ENCODE measurements at regions not wholly inside any gene's neighbourhood (a gene's known extent, or its start where the extent isn't known, plus 50 kb on each side); places are given as distances from the start of the nearest gene placed in this dataset.

GRCh38 chr11:80451105-80451504, 1010.3 kb upstream of the TENM4 start:
- no peak for DNase-seq

DNA sequence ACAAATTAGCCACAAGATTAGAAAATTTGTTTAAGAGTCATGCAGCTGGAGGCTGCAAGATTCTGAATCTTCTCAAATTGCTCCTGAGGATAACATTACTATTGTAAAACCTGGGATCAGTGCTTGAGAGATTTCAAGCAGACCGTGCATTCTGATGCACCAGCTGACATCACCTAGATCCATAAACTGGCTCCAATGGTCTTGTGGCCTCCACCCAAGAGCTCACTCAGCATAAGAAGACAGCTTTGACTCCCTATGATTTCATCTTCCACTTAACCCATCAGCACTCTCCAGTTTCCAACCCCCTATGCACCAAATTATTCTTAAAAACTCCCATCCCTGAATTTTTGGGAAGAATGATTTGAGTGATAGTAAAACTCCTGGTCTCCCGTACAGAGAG, 1007.9 kb upstream of the TENM4 start:
- DNase-seq = no peak

DNA sequence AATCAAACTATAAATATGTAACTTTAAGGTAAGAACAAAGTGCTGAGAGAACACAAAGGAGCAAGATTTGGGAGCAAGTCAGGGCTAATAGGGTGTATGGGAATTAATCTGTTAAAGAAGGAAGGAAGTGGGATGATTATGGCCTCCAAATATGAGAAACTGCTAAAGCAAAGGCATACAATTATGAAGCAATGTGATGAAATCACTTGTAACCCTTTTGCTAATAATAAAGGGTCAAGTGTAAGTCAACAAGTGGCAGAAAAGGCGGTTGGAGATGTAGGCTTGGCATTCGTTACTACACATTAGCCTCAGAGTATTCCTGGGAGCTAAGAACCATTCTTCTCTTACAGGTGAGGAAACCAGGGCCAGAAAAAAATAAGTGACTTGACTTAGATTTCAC, 1002.3 kb upstream of the TENM4 start:
- DNase-seq = no peak

GRCh38 chr11:80441821-80442220, 1001.0 kb upstream of the TENM4 start:
- DNase-seq = no peak

GRCh38 chr11:80440835-80441234, 1000.0 kb upstream of the TENM4 start:
- no peak for DNase-seq

DNA sequence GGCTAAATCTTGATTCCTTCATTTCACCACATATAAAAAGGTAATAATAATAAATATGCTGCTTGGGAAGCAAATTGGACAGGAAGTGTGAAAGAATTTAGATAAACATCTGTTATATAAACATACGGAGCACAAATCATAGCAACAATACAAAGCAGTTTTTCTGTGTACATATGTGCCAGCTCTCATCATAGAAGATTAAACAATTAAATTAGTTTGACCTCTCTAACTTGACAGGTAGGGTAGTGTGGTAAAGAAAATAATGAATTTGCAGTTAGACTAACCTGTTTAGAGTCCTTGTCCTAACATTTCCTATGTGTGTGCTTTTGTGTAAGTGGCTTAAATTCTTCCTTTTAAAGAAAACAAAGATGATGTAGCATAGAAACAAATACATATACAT, 995.7 kb upstream of the TENM4 start:
- no peak for DNase-seq

GRCh38 chr11:80435345-80435744, 994.5 kb upstream of the TENM4 start:
- no peak for DNase-seq

DNA sequence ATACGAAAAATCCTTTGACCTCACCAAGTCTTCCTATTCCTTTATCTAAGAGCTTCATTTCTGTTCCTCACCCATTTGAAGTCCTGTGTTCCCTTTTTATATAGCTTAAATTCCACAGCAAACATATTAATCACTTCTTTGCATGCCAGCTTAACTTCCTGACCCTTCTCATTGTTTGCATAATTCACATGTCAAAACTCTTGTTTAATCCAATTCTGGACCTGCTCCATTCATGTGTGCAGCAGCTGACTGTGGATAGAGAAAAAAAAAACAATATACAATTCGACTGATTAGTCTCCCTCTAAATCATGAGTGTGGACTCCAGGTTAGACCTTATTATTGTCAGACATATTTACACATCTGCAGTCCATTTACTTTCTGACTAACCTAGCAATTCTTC, 991.2 kb upstream of the TENM4 start:
- no peak for DNase-seq

DNA sequence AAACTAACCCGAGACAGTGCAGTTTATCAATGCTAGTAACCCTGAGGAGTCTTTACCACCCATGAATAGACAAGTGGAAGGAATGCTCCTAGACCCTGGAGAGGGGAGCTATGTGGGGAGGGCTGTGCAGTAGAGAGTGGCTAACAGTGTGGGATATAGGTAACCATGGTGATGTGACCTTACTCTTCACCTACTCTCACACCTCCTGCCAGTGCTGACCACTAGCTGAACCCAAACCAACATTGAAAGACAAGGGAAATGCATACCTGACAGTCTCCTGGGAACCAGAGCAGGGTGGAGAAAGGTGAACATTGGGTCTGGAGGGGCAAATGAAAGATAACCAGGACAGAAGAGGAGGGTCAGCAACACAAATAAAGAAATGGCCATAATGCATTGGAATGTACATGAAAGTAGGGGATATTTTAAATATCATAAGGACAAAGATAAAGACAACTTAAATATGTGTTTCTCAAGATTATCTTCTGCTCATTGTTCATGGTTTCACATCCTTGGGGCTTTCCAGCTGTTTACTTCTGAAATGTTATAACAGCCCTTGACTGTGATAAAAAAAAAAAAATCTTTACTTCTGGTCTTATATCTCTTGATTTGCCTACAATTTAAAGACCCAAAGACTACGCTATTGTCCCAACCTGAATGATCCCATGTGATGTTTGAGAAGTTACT, 983.3 kb upstream of the TENM4 start:
- no peak for DNase-seq

DNA sequence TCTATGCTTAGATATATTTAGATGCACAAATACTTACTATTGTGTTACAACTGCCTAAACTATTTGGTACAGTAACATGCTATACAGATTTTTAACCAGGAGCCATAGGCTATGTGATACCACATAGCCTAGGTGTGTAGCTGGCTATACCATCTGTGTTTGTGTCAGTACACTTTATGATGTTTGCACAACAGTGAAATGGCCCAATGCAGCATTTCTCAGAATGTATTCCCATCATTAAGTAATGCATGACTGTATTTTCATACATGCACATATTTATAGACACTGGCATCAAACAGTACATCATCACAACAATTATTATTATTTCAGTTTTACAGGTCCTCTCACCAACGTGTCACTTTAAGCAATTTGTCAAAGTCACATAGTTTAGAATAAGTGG, 979.5 kb upstream of the TENM4 start:
- DNase-seq = no peak

DNA sequence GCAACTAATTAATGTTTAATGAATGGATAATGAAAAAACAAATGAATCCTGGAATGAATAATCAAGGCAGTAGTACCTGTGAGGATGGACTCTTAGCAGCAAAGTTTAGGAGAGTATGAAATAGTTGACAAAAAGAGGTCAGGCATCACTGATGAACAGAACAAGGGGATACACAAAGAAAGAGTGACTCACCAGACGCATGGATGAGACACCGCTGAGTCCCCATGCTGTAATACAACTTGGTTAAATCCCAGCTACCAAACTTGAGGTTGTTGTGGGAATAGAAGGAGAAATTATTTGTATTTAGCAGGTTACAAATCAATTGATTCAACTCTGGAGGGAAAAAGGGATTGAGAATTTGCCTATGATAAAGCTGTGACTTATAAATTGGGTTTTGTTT, 976.9 kb upstream of the TENM4 start:
- no peak for DNase-seq

DNA sequence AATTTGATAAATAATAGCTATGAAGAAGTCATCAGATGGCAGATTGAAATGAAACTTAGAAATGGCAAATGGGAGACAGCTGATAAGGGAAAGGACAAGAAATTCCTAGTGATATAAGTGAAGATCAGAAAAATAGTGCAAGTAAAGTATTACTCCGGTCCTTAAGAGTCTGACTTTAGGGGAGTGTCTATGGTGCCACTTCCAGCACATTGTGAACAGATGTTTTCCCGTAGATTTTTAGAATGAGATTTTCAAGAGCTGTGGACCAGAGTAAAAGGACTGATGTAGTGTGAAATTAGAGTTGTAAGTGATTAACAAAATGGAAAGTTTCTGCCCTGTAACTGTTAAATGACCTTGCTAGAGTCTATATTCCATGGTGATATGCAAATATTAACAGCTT, 974.8 kb upstream of the TENM4 start:
- DNase-seq = no peak

GRCh38 chr11:80414181-80415165, 973.6 kb upstream of the TENM4 start:
- no peak for DNase-seq

GRCh38 chr11:80412604-80413003, 971.8 kb upstream of the TENM4 start:
- DNase-seq = no peak

DNA sequence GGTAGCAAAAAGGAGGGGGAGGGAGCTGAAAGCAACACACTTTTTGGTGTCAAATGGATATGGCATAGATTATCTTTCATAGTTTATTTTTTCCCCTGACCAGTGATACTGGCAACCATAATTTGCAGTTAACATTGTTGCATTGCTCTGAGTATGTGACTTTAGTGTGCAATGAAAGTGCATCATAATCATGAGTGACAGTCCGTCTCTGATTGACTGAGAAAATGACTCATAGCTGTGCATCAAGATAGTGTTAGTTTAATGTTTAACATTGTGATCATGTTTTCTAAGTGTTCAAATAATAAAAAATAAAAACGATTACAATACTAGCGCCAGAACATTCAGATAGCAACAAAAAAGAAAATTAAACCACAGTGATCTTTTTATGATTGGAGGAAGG, 952.4 kb upstream of the TENM4 start:
- no peak for DNase-seq

GRCh38 chr11:80390505-80390904, 949.7 kb upstream of the TENM4 start:
- no peak for DNase-seq

- DNase-seq = no peak
Observed at GRCh38 chr11:80388536-80388935, 947.7 kb upstream of the TENM4 start.

DNA sequence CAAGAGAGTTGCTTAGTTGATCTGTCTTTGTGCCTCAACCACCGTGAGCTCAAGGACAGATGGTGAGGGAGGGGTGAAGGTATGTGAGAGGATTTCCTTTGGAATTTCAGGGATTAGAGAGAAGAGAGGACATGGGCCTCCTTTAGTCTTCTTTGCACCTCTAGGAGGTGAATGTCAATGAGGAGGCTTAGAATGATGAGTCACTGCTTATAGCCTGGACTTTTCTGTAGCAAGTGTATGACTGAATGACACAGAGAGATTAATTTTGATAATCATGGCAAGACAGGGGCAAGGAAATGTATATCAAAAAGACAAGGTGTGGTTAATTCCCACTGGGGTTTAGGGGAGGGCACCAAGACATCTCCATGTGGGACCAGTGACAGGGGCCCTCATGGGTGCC, 947.3 kb upstream of the TENM4 start:
- no peak for DNase-seq

DNA sequence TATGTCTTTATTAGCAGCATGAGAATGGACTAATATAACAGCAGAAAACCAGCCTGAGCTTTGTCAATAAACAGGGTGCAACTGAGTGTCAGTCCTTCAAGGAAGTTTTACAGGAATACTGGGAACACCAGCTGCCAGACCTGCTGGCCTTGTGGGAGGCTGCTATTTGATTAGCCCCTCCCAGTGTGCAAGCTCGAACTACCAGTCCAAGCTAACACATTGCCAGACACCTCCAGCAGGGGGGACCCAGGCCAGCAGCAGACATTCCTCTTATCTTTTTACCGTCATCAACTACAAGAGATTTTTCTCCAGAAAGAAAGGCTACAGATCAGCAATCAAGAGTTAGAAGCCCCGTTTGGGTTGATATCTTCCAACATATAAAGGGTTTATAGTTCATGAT, 942.8 kb upstream of the TENM4 start:
- no peak for DNase-seq

DNA sequence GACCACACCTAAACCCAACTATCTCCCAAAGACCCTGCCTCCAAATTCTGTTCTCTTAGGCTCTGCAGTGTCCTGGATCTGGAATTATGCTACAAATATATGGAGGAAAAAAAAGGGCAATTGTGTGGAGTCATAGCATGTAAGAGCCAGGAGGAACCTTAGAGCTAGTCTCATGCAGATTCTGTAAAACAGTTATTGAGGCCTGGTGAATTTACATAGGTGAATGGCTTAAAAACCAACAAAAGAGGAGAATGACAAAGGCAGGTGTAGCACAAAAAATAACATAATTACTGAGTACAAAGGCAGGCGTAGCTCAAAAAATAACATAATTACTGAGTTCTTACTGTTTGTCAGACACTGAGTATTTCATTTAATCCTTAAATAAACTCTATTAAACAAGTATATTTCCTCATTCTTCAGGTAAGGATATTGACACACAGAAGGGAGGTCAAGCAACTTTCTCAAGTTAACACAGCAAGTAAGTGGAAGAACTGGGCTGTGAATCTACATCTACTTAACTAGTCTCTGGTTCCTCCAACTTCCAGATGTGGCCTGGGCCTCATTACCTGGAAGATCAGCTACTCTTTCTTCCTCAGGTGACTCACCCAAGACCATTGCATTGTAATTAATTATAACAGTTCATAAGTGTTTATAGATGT, 938.9 kb upstream of the TENM4 start:
- DNase-seq = no peak

- no peak for DNase-seq
Observed at GRCh38 chr11:80371931-80372330, 931.1 kb upstream of the TENM4 start.

DNA sequence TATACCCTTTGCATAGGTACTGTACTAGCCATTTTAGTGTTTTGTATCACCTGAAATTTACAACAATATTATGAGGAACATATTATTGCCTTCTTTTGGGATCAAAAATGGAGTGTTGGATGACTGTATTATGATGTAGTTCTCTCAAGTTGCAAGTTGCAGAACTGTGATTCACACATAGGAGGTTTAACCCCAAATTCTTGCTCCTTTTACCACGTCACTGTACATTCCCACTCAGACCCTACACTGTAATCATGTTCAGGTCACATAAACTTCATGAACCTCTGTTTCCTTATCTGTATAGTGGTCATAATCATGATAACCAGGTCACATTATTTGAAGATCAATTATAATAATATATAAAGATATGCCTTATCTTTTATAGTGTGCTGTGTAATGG, 925.1 kb upstream of the TENM4 start:
- no peak for DNase-seq

GRCh38 chr11:80365076-80365725, 924.4 kb upstream of the TENM4 start:
- DNase-seq = no peak
